Thyroid gland (tissue), 4 donors: ENCODE measurements at regions not wholly inside any gene's neighbourhood (a gene's known extent, or its start where the extent isn't known, plus 50 kb on each side); places are given as distances from the start of the nearest gene placed in this dataset.
"Not testable (repeated sequence)": the region's sequence is repeated elsewhere in the genome, so short reads cannot be mapped to it uniquely, and the experiment has no call there.

Experiments
- POLR2A ChIP-seq, 2 donors: fragments of 450-650 bp; IDR thresholded peaks; one replicate each; pipeline ENCODE4 v1.6.1; 2017; ENCODE audit warnings: antibody characterized with exemption in 2 of 2, mild to moderate bottlenecking in 2 of 2, moderate library complexity in 1 of 2
- TF ChIP-seq, protein P1 (sequence below), 6 experiments: fragments of 200-600 bp in 3 of 6; fragments of 450-650 bp in 3 of 6; sonication (generic) in 3 of 6; IDR thresholded peaks; one replicate each; pipeline ENCODE4 v1.5.1; 2016 to 2019; ENCODE audit warnings: antibody characterized with exemption in 6 of 6, mild to moderate bottlenecking in 2 of 6, inconsistent platforms in 1 of 6, moderate library complexity in 1 of 6

DNA sequence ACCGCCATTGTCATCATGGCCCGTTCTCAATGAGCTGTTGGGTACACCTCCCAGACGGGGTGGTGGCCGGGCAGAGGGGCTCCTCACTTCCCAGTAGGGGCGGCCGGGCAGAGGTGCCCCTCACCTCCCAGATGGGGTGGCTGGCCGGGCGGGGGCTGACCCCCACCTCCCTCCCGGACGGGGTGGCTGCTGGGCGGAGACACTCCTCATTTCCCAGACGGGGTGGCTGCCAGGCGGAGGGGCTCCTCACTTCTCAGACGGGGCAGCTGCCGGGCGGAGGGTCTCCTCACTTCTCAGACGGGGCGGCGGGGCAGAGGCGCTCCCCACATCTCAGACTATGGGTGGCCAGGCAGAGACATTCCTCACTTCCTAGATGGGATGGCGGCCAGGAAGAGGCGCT, 505.1 kb downstream of the LRRC70 start:
- TF ChIP-seq, protein P1, sequence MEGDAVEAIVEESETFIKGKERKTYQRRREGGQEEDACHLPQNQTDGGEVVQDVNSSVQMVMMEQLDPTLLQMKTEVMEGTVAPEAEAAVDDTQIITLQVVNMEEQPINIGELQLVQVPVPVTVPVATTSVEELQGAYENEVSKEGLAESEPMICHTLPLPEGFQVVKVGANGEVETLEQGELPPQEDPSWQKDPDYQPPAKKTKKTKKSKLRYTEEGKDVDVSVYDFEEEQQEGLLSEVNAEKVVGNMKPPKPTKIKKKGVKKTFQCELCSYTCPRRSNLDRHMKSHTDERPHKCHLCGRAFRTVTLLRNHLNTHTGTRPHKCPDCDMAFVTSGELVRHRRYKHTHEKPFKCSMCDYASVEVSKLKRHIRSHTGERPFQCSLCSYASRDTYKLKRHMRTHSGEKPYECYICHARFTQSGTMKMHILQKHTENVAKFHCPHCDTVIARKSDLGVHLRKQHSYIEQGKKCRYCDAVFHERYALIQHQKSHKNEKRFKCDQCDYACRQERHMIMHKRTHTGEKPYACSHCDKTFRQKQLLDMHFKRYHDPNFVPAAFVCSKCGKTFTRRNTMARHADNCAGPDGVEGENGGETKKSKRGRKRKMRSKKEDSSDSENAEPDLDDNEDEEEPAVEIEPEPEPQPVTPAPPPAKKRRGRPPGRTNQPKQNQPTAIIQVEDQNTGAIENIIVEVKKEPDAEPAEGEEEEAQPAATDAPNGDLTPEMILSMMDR (IDR thresholded peaks at IDR 0.05): not testable (repeated sequence)
- not testable (repeated sequence) for TF ChIP-seq POLR2A (IDR thresholded peaks at IDR 0.05)
